ENCODE measurements at regions not wholly inside any gene's neighbourhood (a gene's known extent, or its start where the extent isn't known, plus 50 kb on each side); places are given as distances from the start of the nearest gene placed in this dataset.

GRCh38 chr3:178384321-178385230 is 151.7 kb upstream of the KCNMB2 start:
- Histone ChIP-seq H3K36me3 (ENCODE audit: control insufficient read depth in 4 of 4, insufficient read depth in 3 of 4, low read depth in 1 of 4, low read length in 3 of 4) (no peaks in the 10 kb centered on the region), H3K27me3 (ENCODE audit: control insufficient read depth in 4 of 4, insufficient read depth in 4 of 4, low read length in 3 of 4) (no peaks in the 10 kb centered on the region), H3K27ac (ENCODE audit: low read depth in 1 of 2, low read length in 2 of 2) (no peak overlapping the region), H3K9me3 (ENCODE audit: control insufficient read depth in 4 of 4, low read length in 3 of 4) (no peaks in the 10 kb centered on the region), H3K4me3 (ENCODE audit: low read depth in 1 of 3, low read length in 3 of 3) (no peak overlapping the region), H3K9ac (ENCODE audit: low read depth in 1 of 2, low read length in 2 of 2) (no peak overlapping the region), H3K4me1 (ENCODE audit: control insufficient read depth in 4 of 4, insufficient read depth in 4 of 4, low read length in 3 of 4) (peaks cover 5 to 14% (median 10%) of the 10 kb centered on the region in 4 donors)
- 72% methylated on average over 8 of the region's 8 CpGs for WGBS
- TF ChIP-seq TAF1 (conservative IDR thresholded peaks at IDR 0.05) (no peak), NR2F2 (IDR thresholded peaks at IDR 0.05) (peak; percentile 39), GABPA (IDR thresholded peaks at IDR 0.05 in 1 of 2, conservative IDR thresholded peaks at IDR 0.05 in 1 of 2) (no peak), RXRA (IDR thresholded peaks at IDR 0.05) (no peak), SP1 (IDR thresholded peaks at IDR 0.05) (no peak), REST (IDR thresholded peaks at IDR 0.05) (no peak)
- DNase-seq (ENCODE audit: low spot score): no peak

- Histone ChIP-seq H3K27ac (ENCODE audit: low read depth in 1 of 2, low read length in 2 of 2) (no peak overlapping the region), H3K9ac (ENCODE audit: low read depth in 1 of 2, low read length in 2 of 2) (no peak overlapping the region), H3K4me3 (ENCODE audit: low read depth in 1 of 3, low read length in 3 of 3) (no peak overlapping the region), H3K9me3 (ENCODE audit: control insufficient read depth in 4 of 4, low read length in 3 of 4) (no peaks in the 10 kb centered on the region), H3K27me3 (ENCODE audit: control insufficient read depth in 4 of 4, insufficient read depth in 4 of 4, low read length in 3 of 4) (no peaks in the 10 kb centered on the region), H3K4me1 (ENCODE audit: control insufficient read depth in 4 of 4, insufficient read depth in 4 of 4, low read length in 3 of 4) (peaks cover 5 to 14% (median 10%) of the 10 kb centered on the region in 4 donors), H3K36me3 (ENCODE audit: control insufficient read depth in 4 of 4, insufficient read depth in 3 of 4, low read depth in 1 of 4, low read length in 3 of 4) (no peaks in the 10 kb centered on the region)
- TF ChIP-seq RAD21 (IDR thresholded peaks at IDR 0.05) (peak; percentile 96 to 97), EGR1 (IDR thresholded peaks at IDR 0.05; ENCODE audit: low read depth in 2 of 2) (no peak), GABPA (IDR thresholded peaks at IDR 0.05 in 1 of 2, conservative IDR thresholded peaks at IDR 0.05 in 1 of 2) (no peak), FOXA1 (IDR thresholded peaks at IDR 0.05) (no peak), FOXA2 (IDR thresholded peaks at IDR 0.05) (no peak), HNF4A (conservative IDR thresholded peaks at IDR 0.05) (no peak), NR2F2 (IDR thresholded peaks at IDR 0.05) (no peak), CTCF (IDR thresholded peaks at IDR 0.05; ENCODE audit: low read depth, low read length, missing input control) (peak; percentile 95), HNF4G (IDR thresholded peaks at IDR 0.05) (no peak), SP1 (IDR thresholded peaks at IDR 0.05) (no peak), TAF1 (conservative IDR thresholded peaks at IDR 0.05) (no peak), YY1 (IDR thresholded peaks at IDR 0.05) (no peak), RXRA (IDR thresholded peaks at IDR 0.05) (no peak), ZBTB33 (IDR thresholded peaks at IDR 0.05) (no peak), ATF3 (IDR thresholded peaks at IDR 0.05) (no peak), MAX (IDR thresholded peaks at IDR 0.05) (no peak), JUND (IDR thresholded peaks at IDR 0.05) (no peak)
- DNase-seq (ENCODE audit: low spot score): no peak
- 43% methylated on average over 5 of the region's 5 CpGs for WGBS
Observed at GRCh38 chr3:178385280-178385952, 150.8 kb upstream of the KCNMB2 start.
